ENCODE measurements at regions not wholly inside any gene's neighbourhood (a gene's known extent, or its start where the extent isn't known, plus 50 kb on each side); places are given as distances from the start of the nearest gene placed in this dataset.
"Not testable (repeated sequence)": the region's sequence is repeated elsewhere in the genome, so short reads cannot be mapped to it uniquely, and the experiment has no call there.

- no peak for TF ChIP-seq CTCF (IDR thresholded peaks at IDR 0.05; ENCODE audit: low read depth, low read length, missing control alignments)
- DNase-seq (ENCODE audit: low read depth): no peak
- H3K4me3 ChIP-seq (ENCODE audit: low read depth, low read length): no peak overlapping the region
These were observed 133.9 kb upstream of the BEND6 start for GRCh38 chr6:56821005-56821432.

DNA sequence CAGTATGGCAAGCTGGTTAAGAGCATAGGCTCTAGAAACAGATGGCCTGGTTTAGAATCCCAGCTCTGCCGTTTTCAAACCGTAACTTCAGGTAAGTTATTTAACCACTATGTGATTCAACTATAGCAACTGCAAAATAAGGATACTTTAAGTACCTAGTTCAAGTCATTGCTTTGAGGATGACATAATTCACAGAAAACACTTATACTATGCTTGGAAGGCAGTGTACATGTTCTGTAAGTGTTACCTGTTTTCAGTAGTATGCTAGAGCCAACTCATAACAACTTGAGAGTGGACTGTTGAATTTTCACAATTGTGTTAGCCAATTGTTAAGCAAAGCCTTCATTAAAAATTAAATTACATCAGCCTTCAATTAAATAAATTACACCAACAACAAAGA, 134.8 kb upstream of the BEND6 start:
- no peak overlapping the region for H3K4me3 ChIP-seq (ENCODE audit: low read depth, low read length)
- no peak for TF ChIP-seq CTCF (IDR thresholded peaks at IDR 0.05; ENCODE audit: low read depth, low read length, missing control alignments)
- DNase-seq (ENCODE audit: low read depth): no peak

DNA sequence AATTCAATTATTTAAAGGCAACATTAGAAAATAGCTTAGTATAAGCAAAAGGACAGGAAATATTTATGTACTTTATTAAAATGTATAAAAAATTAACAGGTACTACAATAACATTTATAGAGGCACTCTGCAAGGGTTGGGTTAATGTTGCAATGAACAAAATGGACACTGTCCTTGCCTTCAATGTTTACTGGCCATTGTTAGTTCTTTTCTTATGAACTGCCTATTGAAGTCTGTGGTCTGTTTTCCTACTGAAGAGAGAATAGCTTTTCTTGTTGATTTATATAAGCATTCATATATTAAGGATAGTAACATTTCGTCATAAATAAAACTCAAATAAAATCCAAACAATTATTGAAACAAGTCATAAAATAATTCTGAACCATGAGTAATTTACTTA, 135.3 kb upstream of the BEND6 start:
- no peak for TF ChIP-seq CTCF (IDR thresholded peaks at IDR 0.05; ENCODE audit: low read depth, low read length, missing control alignments)
- DNase-seq (ENCODE audit: low read depth): no peak
- no peak overlapping the region for H3K4me3 ChIP-seq (ENCODE audit: low read depth, low read length)

DNA sequence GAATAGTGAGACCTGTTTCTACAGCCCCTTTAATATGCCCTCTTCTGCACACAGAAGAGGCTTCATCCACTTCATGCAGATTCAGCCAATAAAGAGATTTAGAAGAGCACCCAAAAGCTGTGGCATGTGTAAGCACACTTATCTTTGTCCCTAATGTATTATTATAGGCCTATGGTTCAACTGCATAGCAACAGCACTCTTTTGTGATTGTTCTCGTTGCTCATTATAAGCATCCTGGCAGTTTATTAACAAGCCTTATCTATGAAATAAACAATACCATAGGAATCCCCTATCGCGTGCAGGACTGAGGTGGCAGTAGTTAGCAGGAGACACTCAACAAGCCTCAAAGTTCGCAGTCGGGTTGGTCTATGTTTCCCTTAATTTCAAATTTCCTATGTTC, 138.5 kb upstream of the BEND6 start:
- H3K4me3 ChIP-seq (ENCODE audit: low read depth, low read length): no peak overlapping the region
- DNase-seq (ENCODE audit: low read depth): no peak
- no peak for TF ChIP-seq CTCF (IDR thresholded peaks at IDR 0.05; ENCODE audit: low read depth, low read length, missing control alignments)

- no peak overlapping the region for H3K4me3 ChIP-seq (ENCODE audit: low read depth, low read length)
- no peak for TF ChIP-seq CTCF (IDR thresholded peaks at IDR 0.05; ENCODE audit: low read depth, low read length, missing control alignments)
- no peak for DNase-seq (ENCODE audit: low read depth)
These were observed 139.5 kb upstream of the BEND6 start for GRCh38 chr6:56815436-56815835.

DNA sequence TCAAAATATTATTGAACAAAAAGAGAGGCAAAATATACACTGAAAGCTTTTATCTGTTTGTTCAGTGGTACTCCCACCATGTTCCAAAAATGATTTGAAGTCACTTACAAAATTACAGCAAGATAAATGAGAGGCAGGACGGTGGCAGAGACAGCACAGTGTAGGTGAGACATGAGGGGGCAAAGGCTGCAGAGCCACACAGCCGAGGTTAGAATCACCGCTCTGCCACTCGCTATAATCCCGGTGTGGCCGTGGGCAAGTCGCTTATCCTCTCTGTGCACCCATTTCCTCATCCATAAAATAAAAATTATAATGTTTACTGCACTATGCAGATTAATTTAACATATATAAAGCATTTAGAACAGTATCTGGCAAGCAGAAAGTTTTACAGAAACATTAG, 140.1 kb upstream of the BEND6 start:
- TF ChIP-seq CTCF (IDR thresholded peaks at IDR 0.05; ENCODE audit: low read depth, low read length, missing control alignments): no peak
- no peak for DNase-seq (ENCODE audit: low read depth)
- no peak overlapping the region for H3K4me3 ChIP-seq (ENCODE audit: low read depth, low read length)

DNA sequence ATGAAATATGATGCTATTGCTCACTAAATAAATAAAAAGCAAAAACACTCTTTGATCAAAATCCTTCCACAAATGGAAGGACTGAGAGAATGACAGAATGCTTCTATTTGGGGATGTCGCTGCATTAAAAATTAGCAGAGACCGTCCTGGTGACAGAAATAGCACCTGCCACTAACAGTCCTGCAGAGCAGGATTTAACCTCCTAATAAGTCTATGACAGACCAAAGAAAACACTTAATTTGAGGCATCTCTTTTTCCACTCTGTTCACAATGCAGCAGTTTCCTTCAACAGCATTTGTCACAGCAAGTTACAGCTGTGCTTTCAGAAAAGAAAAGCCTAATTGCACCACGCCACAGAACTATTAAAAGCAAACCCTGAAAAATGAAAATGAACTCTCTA, 140.6 kb upstream of the BEND6 start:
- no peak for DNase-seq (ENCODE audit: low read depth)
- TF ChIP-seq CTCF (IDR thresholded peaks at IDR 0.05; ENCODE audit: low read depth, low read length, missing control alignments): no peak
- peak overlapping the region; percentile 8; the same call in 1 of the 2 replicates for H3K4me3 ChIP-seq (ENCODE audit: low read depth, low read length)

DNA sequence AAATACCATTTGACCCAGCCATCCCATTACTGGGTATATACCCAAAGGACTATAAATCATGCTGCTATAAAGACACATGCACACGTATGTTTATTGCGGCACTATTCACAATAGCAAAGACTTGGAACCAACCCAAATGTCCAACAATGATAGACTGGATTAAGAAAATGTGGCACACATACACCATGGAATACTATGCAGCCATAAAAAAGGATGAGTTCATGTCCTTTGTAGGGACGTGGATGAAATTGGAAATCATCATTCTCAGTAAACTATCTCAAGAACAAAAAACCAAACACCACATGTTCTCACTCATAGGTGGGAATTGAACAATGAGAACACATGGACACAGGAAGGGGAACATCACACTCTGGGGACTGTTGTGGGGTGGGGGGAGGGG, 142.1 kb upstream of the BEND6 start:
- not testable (repeated sequence) for H3K4me3 ChIP-seq (ENCODE audit: low read depth, low read length); DNase-seq (ENCODE audit: low read depth)

All from GM12864 (cell line).